IPS DF 4.7 (cell line): ENCODE measurements at regions not wholly inside any gene's neighbourhood (a gene's known extent, or its start where the extent isn't known, plus 50 kb on each side); places are given as distances from the start of the nearest gene placed in this dataset.
"Not testable (repeated sequence)": the region's sequence is repeated elsewhere in the genome, so short reads cannot be mapped to it uniquely, and the experiment has no call there.

Source experiments
- DNase-seq: peaks from one replicate; pipeline ENCODE4 v3.0.0-alpha.2; 2013; ENCODE audit warnings: low spot score; ENCODE audit errors: extremely low read depth

GRCh38 chr13:82993417-82993816 lies 888.9 kb downstream of the SLITRK1 start:
- DNase-seq, result no peak

GRCh38 chr13:82976499-82976898 lies 905.8 kb downstream of the SLITRK1 start:
- no peak for DNase-seq

GRCh38 chr13:82963226-82964099 lies 918.8 kb downstream of the SLITRK1 start:
- DNase-seq, result no peak

- no peak for DNase-seq
Observed at GRCh38 chr13:82962397-82962796, 919.9 kb downstream of the SLITRK1 start.

- no peak for DNase-seq
Observed at GRCh38 chr13:82961757-82962156, 920.5 kb downstream of the SLITRK1 start.

- DNase-seq, result not testable (repeated sequence)
Observed at GRCh38 chr13:82952336-82952735, 929.9 kb downstream of the SLITRK1 start.

GRCh38 chr13:82947683-82948082 lies 934.6 kb downstream of the SLITRK1 start:
- DNase-seq, result no peak

- no peak for DNase-seq
Observed at GRCh38 chr13:82947191-82947621, 935.1 kb downstream of the SLITRK1 start.

- DNase-seq, result no peak
Observed at GRCh38 chr13:82938644-82939043, 943.6 kb downstream of the SLITRK1 start.

GRCh38 chr13:82934000-82934399 lies 948.3 kb downstream of the SLITRK1 start:
- no peak for DNase-seq

- DNase-seq, result no peak
Observed at GRCh38 chr13:82925114-82925513, 957.2 kb downstream of the SLITRK1 start.

- no peak for DNase-seq
Observed at GRCh38 chr13:82917984-82918383, 964.3 kb downstream of the SLITRK1 start.

GRCh38 chr13:82912564-82912963 lies 969.7 kb downstream of the SLITRK1 start:
- no peak for DNase-seq

GRCh38 chr13:82905071-82905470 lies 977.2 kb downstream of the SLITRK1 start:
- no peak for DNase-seq

- DNase-seq, result no peak
Observed at GRCh38 chr13:82900453-82900852, 981.8 kb downstream of the SLITRK1 start.

GRCh38 chr13:82898586-82898985 lies 983.7 kb downstream of the SLITRK1 start:
- DNase-seq, result no peak

- no peak for DNase-seq
Observed at GRCh38 chr13:82879921-82880320, 1002.4 kb downstream of the SLITRK1 start.

- DNase-seq, result no peak
Observed at GRCh38 chr13:82878536-82878935, 1003.7 kb downstream of the SLITRK1 start.

GRCh38 chr13:82867284-82867683 lies 1015.0 kb downstream of the SLITRK1 start:
- DNase-seq, result no peak

- DNase-seq, result no peak
Observed at GRCh38 chr13:82850644-82851043, 1031.6 kb downstream of the SLITRK1 start.

- no peak for DNase-seq
Observed at GRCh38 chr13:82848766-82849165, 1033.5 kb downstream of the SLITRK1 start.

- DNase-seq, result no peak
Observed at GRCh38 chr13:82847595-82847994, 1034.7 kb downstream of the SLITRK1 start.

GRCh38 chr13:82833923-82834322 lies 1048.4 kb downstream of the SLITRK1 start:
- no peak for DNase-seq
